ENCODE measurements at regions not wholly inside any gene's neighbourhood (a gene's known extent, or its start where the extent isn't known, plus 50 kb on each side); places are given as distances from the start of the nearest gene placed in this dataset.

DNA sequence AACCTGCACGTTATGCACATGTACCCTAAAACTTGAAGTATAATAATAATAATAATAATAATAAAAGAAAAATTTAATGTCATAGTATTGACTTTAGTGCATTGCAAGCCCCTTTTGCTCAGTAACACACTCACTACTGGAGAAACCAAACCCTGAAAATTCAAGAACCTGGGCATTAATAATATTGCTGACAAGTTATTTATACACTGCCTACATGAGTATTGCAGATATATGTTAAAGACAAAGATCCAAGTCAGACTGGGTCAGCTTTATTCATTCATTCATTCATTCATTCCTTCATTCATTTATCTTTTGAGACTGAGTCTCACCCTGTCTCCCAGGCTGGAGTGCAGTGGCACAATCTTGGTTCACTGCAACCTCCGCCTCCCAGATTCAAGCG lies 1711.2 kb downstream of the TP53TG3F start:
- no peak for DNase-seq (ENCODE audit: low spot score)
- POLR2A ChIA-PET (ENCODE audit: low non-redundant PET): no interaction called here
- TF ChIP-seq, protein P1, sequence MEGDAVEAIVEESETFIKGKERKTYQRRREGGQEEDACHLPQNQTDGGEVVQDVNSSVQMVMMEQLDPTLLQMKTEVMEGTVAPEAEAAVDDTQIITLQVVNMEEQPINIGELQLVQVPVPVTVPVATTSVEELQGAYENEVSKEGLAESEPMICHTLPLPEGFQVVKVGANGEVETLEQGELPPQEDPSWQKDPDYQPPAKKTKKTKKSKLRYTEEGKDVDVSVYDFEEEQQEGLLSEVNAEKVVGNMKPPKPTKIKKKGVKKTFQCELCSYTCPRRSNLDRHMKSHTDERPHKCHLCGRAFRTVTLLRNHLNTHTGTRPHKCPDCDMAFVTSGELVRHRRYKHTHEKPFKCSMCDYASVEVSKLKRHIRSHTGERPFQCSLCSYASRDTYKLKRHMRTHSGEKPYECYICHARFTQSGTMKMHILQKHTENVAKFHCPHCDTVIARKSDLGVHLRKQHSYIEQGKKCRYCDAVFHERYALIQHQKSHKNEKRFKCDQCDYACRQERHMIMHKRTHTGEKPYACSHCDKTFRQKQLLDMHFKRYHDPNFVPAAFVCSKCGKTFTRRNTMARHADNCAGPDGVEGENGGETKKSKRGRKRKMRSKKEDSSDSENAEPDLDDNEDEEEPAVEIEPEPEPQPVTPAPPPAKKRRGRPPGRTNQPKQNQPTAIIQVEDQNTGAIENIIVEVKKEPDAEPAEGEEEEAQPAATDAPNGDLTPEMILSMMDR (conservative IDR thresholded peaks at IDR 0.05; ENCODE audit: low read depth): no peak
- H3K27ac ChIP-seq: no peak overlapping the region
- CTCF ChIA-PET: no interaction called here

DNA sequence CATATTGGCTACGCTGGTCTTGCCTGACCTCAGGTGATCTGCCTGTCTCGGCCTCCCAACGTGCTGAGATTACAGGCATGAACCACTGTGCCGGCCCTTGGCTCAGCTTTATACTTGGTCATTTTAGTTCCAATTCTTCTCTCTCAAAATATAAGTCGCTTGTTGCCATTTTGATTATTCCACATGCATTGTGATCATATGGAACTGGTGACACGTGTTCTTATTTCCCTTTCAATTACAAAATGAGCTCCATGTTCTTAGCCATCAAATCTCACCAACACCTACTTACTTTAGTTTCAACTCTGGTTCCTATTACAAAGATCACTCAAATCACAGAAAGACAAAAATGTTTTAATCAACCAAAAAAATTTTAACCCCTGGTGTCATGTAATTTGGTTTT lies 1711.7 kb downstream of the TP53TG3F start:
- DNase-seq (ENCODE audit: low spot score): no peak
- ChIA-PET POLR2A (ENCODE audit: low non-redundant PET) (no interaction called here), CTCF (no interaction called here)
- H3K27ac ChIP-seq: no peak overlapping the region
- TF ChIP-seq, protein P1 (conservative IDR thresholded peaks at IDR 0.05; ENCODE audit: low read depth): no peak

DNA sequence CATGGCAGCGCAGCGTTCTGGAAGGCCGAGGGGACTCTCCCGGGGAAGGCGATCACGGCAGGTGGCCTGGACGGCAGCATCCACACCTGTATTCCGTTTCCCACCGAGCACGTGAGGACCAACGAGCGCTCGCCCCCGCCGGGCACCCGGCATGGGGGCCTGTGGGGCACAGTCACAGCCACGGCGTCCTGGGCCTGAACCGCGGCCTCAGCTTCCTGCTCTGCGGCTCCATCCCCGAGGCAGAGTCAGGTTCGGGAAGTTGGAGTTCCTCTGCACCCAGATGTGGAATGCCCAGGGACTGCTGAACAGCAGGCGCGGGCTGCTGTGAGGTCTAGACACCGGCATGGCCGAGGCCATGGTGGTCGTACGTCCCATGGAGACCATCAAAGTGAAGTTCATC lies 1713.9 kb downstream of the TP53TG3F start:
- CTCF ChIA-PET: no interaction called here

DNA sequence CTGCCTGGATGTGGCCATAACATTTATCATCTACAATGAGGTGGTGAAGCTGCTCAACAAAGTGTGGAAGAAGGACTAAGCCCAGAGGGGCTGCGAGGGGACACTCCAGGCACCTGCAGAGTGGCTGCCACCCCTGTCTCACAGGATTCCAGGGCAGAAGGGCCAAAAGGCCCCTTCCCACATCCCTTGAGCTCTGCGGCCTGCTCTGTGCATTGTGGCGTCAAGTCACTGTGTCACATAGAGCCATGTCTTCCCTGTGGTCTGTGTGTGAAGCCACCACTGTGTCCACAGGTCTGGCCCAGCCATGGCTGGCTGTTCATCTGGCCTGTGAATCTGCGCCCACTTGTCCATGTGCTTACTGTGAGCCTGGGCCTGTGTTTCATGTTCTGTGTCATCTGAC lies 1714.6 kb downstream of the TP53TG3F start:
- ChIA-PET POLR2A (ENCODE audit: low non-redundant PET) (no interaction called here), CTCF (interaction anchor here (0.7 kb wide), 1 partner anchor 183 kb away, joined by 3 read pairs; no protein-coding TSS in a partner anchor)
- no peak for DNase-seq (ENCODE audit: low spot score)
- TF ChIP-seq, protein P1 (conservative IDR thresholded peaks at IDR 0.05; ENCODE audit: low read depth): no peak
- no peak overlapping the region for H3K27ac ChIP-seq

More for the DNA sequence above, 1713.9 kb downstream of the TP53TG3F start:
- H3K27ac ChIP-seq: no peak overlapping the region
- no peak for DNase-seq (ENCODE audit: low spot score)
- TF ChIP-seq, protein P1 (conservative IDR thresholded peaks at IDR 0.05; ENCODE audit: low read depth): no peak
- POLR2A ChIA-PET (ENCODE audit: low non-redundant PET): no interaction called here

DNA sequence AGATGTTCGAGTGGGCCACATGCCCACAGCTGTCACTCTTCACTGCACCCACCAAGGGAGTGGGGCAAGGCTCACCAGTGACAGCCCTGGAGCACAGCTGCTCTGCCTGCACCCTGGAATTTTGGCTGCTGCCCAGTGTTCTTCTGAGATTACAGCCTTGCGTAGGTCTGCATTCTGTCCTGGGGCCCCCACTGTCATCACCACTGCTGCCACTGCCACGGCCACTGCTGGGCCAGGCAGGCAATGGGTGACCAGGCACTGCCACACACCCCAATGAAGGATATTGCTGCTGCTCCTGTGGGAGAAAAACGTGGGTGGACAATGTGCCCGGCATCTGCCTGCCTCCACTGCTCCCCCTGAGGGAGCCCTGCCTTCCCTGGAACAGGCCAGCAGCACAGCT lies 1717.0 kb downstream of the TP53TG3F start:
- CTCF ChIA-PET: no interaction called here
- TF ChIP-seq, protein P1 (conservative IDR thresholded peaks at IDR 0.05; ENCODE audit: low read depth): no peak
- no peak overlapping the region for H3K27ac ChIP-seq
- DNase-seq (ENCODE audit: low spot score): no peak
- POLR2A ChIA-PET (ENCODE audit: low non-redundant PET): no interaction called here

DNA sequence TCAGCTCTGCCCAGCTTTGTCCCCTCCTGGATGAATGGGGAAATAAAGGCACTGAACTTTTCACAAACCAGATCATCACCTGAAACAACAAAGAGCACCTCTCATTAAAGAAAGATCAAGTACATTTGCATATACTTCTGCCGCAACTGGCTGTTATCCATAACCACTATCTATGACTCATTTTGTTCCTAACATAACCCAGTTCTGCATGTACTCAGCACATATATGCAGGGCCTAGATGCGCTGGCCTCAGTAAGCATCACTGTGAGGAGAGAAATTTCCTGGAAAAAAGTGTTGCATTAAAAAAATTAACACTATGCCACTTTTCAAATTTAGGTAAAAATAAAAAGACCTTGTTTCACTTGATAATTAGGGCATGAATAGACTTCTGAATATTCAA lies 1718.4 kb downstream of the TP53TG3F start:
- CTCF ChIA-PET: no interaction called here
- TF ChIP-seq, protein P1 (conservative IDR thresholded peaks at IDR 0.05; ENCODE audit: low read depth): no peak
- DNase-seq (ENCODE audit: low spot score): no peak

DNA sequence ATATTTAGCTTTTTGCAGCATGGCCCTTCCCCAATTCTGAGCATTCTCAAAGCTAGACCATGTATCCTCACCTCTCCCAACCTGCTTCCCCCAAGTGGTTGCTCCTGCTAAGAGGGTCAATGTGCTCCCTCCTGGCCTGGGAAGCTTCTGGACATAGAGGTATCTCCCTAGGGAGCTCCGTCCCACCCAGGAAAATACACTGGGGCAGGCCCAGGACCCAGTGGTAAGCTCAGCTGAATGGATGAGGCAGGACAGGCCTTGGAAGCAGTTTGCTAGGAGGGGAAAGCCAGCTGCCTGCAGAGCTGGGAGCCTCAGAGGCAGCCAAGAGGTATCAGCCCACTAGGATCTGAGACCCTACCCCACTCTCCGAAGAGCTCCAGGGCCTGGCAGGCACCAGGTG lies 1721.6 kb downstream of the TP53TG3F start:
- POLR2A ChIA-PET (ENCODE audit: low non-redundant PET): no interaction called here

More for the DNA sequence above, 1718.4 kb downstream of the TP53TG3F start:
- POLR2A ChIA-PET (ENCODE audit: low non-redundant PET): no interaction called here
- H3K27ac ChIP-seq: no peak overlapping the region

More for the DNA sequence above, 1721.6 kb downstream of the TP53TG3F start:
- DNase-seq (ENCODE audit: low spot score): no peak
- CTCF ChIA-PET: no interaction called here
- TF ChIP-seq, protein P1 (conservative IDR thresholded peaks at IDR 0.05; ENCODE audit: low read depth): no peak
- no peak overlapping the region for H3K27ac ChIP-seq

Data from RWPE1 (cell line).